Neural cell (in vitro differentiated cells): ENCODE measurements at regions not wholly inside any gene's neighbourhood (a gene's known extent, or its start where the extent isn't known, plus 50 kb on each side); places are given as distances from the start of the nearest gene placed in this dataset.

Experiments
- H2AFZ ChIP-seq: fragments of 200-600, 300-800 bp; sonication (generic), shearing (Covaris generic); 2 replicates; pipeline ENCODE4 v1.6.0; 2014; ENCODE audit warnings: low read depth, mild to moderate bottlenecking, antibody characterized with exemption, low read length, moderate library complexity
- H3F3A ChIP-seq: fragments of 200-600 bp; shearing (Covaris generic); 2 replicates; pipeline ENCODE4 v1.6.1; 2016; ENCODE audit warnings: mild to moderate bottlenecking, moderate library complexity, mixed read lengths, antibody characterized with exemption, low read length; ENCODE audit not compliant: insufficient read depth, poor library complexity, severe bottlenecking
- H3K27ac ChIP-seq: fragments of 200-600, 300-800 bp; sonication (generic), shearing (Covaris generic); 2 replicates; pipeline ENCODE4 v1.5.1; 2014; ENCODE audit warnings: mild to moderate bottlenecking, low read length, moderate library complexity
- H3K27me3 ChIP-seq: fragments of 300-800, 200-600 bp; sonication (generic), shearing (Covaris generic); 2 replicates; pipeline ENCODE4 v1.6.0; 2014; ENCODE audit warnings: mild to moderate bottlenecking, low read depth, low read length, moderate library complexity; ENCODE audit not compliant: insufficient read depth
- H3K36me3 ChIP-seq: fragments of 300-800, 200-600 bp; sonication (generic), shearing (Covaris generic); 2 replicates; pipeline ENCODE4 v1.5.1; 2014; ENCODE audit warnings: mild to moderate bottlenecking, antibody characterized with exemption, low read length, moderate library complexity; ENCODE audit not compliant: insufficient read depth
- H3K4me2 ChIP-seq: fragments of 300-800, 200-600 bp; sonication (generic), shearing (Covaris generic); 2 replicates; pipeline ENCODE4 v1.6.0; 2014; ENCODE audit warnings: mild to moderate bottlenecking, low read length
- H3K4me3 ChIP-seq: fragments of 300-800, 200-600 bp; sonication (generic), shearing (Covaris generic); 2 replicates; pipeline ENCODE4 v1.5.1; 2014; ENCODE audit warnings: mild to moderate bottlenecking, low read length, moderate library complexity
- H3K79me2 ChIP-seq: fragments of 200-600 bp; shearing (Covaris generic); replicated peaks from 2 replicates; pipeline ENCODE4 v1.6.0; 2014; ENCODE audit warnings: mild to moderate bottlenecking, low read length, moderate library complexity; ENCODE audit not compliant: insufficient read depth
- H3K9ac ChIP-seq: fragments of 300-800, 200-600 bp; sonication (generic), shearing (Covaris generic); 2 replicates; pipeline ENCODE4 v1.6.1; 2016; ENCODE audit warnings: mild to moderate bottlenecking, low read length, mixed read lengths
- H3K9me2 ChIP-seq: fragments of 200-600 bp; shearing (Covaris generic); 2 replicates; pipeline ENCODE4 v1.6.1; 2016; ENCODE audit warnings: mild to moderate bottlenecking, low read length, mixed read lengths; ENCODE audit not compliant: insufficient read depth
- H3K9me3 ChIP-seq: fragments of 200-600, 300-800 bp; sonication (generic), shearing (Covaris generic); 2 replicates; pipeline ENCODE4 v1.6.1; 2016; ENCODE audit warnings: mild to moderate bottlenecking, mixed run types, low read length, moderate library complexity, mixed read lengths
- H4K20me1 ChIP-seq: fragments of 200-600 bp; shearing (Covaris generic); 2 replicates; pipeline ENCODE4 v1.6.1; 2016; ENCODE audit warnings: mild to moderate bottlenecking, mixed run types; ENCODE audit not compliant: insufficient read depth
- EP300 ChIP-seq: fragments of 450-650 bp; conservative IDR thresholded peaks from 2 replicates; pipeline ENCODE4 v1.6.1; 2014; ENCODE audit warnings: antibody characterized with exemption, mild to moderate bottlenecking, moderate library complexity; ENCODE audit not compliant: poor library complexity, severe bottlenecking
- EZH2 ChIP-seq: fragments of 200-600, 300-800 bp; shearing (Covaris generic), sonication (generic); IDR thresholded peaks from 2 replicates; pipeline ENCODE4 v1.6.1; 2014; ENCODE audit warnings: antibody characterized with exemption, low read length, borderline replicate concordance, mild to moderate bottlenecking; ENCODE audit not compliant: insufficient read depth, poor library complexity, severe bottlenecking
- MXI1 ChIP-seq: fragments of 450-650 bp; conservative IDR thresholded peaks from 2 replicates; pipeline ENCODE4 v1.6.1; 2014; ENCODE audit warnings: antibody characterized with exemption, mild to moderate bottlenecking; ENCODE audit not compliant: poor library complexity, severe bottlenecking
- POLR2AphosphoS5 ChIP-seq: IDR thresholded peaks from 2 replicates; pipeline ENCODE4 v1.6.1; 2012
- RAD21 ChIP-seq: fragments of 450-650 bp; conservative IDR thresholded peaks from 2 replicates; pipeline ENCODE4 v1.6.1; 2014; ENCODE audit warnings: antibody characterized with exemption, mild to moderate bottlenecking, moderate library complexity
- SMC3 ChIP-seq: fragments of 450-650 bp; conservative IDR thresholded peaks from 2 replicates; pipeline ENCODE4 v1.6.1; 2014; ENCODE audit warnings: antibody characterized with exemption, mild to moderate bottlenecking, moderate library complexity; ENCODE audit not compliant: poor library complexity
- TAF1 ChIP-seq: IDR thresholded peaks from 2 replicates; pipeline ENCODE4 v1.6.1; 2012; ENCODE audit warnings: low read depth
- TF ChIP-seq, protein P1 (sequence below): fragments of 450-650 bp; IDR thresholded peaks from 2 replicates; pipeline ENCODE4 v1.5.1; 2014; ENCODE audit warnings: antibody characterized with exemption, mild to moderate bottlenecking, moderate library complexity; ENCODE audit not compliant: poor library complexity, severe bottlenecking
- TF ChIP-seq, protein P2 (sequence below): IDR thresholded peaks from 2 replicates; pipeline ENCODE4 v1.6.1; 2012; ENCODE audit warnings: borderline replicate concordance

DNA sequence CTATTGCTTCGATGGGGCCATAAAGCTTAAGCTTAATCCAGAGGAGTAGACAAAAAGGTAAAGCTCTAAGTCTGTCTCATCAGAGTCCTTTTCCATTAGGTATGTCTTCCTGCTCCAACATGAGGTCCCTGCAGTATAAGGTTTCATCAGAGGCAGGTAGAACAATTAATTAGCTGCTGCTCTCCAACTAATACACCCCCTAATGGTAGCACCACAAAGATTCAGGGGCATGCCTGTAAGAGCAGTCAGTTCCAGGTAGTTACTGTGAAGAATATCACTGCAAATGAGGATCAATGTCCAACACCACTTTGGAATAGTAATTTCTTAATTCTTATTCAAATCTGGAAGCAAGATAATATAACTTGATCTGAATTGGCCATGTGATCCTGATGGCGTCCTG, 160.3 kb upstream of the ESRRG start:
- TF ChIP-seq, protein P1, sequence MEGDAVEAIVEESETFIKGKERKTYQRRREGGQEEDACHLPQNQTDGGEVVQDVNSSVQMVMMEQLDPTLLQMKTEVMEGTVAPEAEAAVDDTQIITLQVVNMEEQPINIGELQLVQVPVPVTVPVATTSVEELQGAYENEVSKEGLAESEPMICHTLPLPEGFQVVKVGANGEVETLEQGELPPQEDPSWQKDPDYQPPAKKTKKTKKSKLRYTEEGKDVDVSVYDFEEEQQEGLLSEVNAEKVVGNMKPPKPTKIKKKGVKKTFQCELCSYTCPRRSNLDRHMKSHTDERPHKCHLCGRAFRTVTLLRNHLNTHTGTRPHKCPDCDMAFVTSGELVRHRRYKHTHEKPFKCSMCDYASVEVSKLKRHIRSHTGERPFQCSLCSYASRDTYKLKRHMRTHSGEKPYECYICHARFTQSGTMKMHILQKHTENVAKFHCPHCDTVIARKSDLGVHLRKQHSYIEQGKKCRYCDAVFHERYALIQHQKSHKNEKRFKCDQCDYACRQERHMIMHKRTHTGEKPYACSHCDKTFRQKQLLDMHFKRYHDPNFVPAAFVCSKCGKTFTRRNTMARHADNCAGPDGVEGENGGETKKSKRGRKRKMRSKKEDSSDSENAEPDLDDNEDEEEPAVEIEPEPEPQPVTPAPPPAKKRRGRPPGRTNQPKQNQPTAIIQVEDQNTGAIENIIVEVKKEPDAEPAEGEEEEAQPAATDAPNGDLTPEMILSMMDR = no peak
- TF ChIP-seq TAF1 (no peak), EP300 (no peak), SMC3 (no peak), MXI1 (no peak), POLR2AphosphoS5 (no peak), RAD21 (no peak), EZH2 (no peak)
- TF ChIP-seq, protein P2, sequence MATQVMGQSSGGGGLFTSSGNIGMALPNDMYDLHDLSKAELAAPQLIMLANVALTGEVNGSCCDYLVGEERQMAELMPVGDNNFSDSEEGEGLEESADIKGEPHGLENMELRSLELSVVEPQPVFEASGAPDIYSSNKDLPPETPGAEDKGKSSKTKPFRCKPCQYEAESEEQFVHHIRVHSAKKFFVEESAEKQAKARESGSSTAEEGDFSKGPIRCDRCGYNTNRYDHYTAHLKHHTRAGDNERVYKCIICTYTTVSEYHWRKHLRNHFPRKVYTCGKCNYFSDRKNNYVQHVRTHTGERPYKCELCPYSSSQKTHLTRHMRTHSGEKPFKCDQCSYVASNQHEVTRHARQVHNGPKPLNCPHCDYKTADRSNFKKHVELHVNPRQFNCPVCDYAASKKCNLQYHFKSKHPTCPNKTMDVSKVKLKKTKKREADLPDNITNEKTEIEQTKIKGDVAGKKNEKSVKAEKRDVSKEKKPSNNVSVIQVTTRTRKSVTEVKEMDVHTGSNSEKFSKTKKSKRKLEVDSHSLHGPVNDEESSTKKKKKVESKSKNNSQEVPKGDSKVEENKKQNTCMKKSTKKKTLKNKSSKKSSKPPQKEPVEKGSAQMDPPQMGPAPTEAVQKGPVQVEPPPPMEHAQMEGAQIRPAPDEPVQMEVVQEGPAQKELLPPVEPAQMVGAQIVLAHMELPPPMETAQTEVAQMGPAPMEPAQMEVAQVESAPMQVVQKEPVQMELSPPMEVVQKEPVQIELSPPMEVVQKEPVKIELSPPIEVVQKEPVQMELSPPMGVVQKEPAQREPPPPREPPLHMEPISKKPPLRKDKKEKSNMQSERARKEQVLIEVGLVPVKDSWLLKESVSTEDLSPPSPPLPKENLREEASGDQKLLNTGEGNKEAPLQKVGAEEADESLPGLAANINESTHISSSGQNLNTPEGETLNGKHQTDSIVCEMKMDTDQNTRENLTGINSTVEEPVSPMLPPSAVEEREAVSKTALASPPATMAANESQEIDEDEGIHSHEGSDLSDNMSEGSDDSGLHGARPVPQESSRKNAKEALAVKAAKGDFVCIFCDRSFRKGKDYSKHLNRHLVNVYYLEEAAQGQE = no peak
- no peaks in the 10 kb centered on the region for H3K9me2 ChIP-seq
- no peaks in the 10 kb centered on the region for H3K9me3 ChIP-seq
- no peak overlapping the region for H3K27ac ChIP-seq
- H4K20me1 ChIP-seq = no peaks in the 10 kb centered on the region
- H3K9ac ChIP-seq = no peak overlapping the region
- no peaks in the 10 kb centered on the region for H3K79me2 ChIP-seq
- no peak overlapping the region for H3K4me3 ChIP-seq
- H3K36me3 ChIP-seq = no peaks in the 10 kb centered on the region
- H3K4me2 ChIP-seq = no peak overlapping the region
- H3K27me3 ChIP-seq = no peaks in the 10 kb centered on the region
- H3F3A ChIP-seq = no peaks in the 10 kb centered on the region
- H2AFZ ChIP-seq = no peak overlapping the region

DNA sequence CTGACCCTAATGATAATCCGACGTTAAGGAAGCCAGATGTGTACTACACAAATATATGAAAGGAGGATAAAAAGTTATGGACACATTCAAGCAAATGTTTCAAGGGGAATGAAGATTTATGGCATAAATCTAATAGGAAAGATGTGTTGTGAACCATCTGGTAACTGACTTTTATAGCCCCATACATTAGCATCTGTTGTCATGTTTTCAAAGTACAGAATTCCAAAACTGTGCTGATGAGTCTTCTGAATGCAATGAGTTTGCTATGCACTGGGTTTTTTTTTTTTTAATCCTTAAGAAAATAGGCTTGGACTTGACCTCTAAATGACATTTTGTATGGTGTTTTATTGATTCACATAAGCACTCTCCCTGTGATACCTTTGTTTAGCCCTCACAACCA, 158.5 kb upstream of the ESRRG start:
- Histone ChIP-seq H4K20me1 (no peaks in the 10 kb centered on the region), H3K4me2 (no peak overlapping the region)

More for the DNA sequence above, 158.5 kb upstream of the ESRRG start:
- no peak overlapping the region for H2AFZ ChIP-seq
- no peaks in the 10 kb centered on the region for H3K9me2 ChIP-seq
- H3F3A ChIP-seq = no peaks in the 10 kb centered on the region
- H3K27me3 ChIP-seq = no peaks in the 10 kb centered on the region
- H3K9ac ChIP-seq = no peak overlapping the region
- no peaks in the 10 kb centered on the region for H3K9me3 ChIP-seq
- no peaks in the 10 kb centered on the region for H3K79me2 ChIP-seq
- H3K4me3 ChIP-seq = no peak overlapping the region
- no peaks in the 10 kb centered on the region for H3K36me3 ChIP-seq
- no peak overlapping the region for H3K27ac ChIP-seq
- TF ChIP-seq, protein P1 = no peak
- TF ChIP-seq EZH2 = no peak
- no peak for TF ChIP-seq TAF1
- TF ChIP-seq POLR2AphosphoS5 = no peak
- TF ChIP-seq, protein P2 = no peak
- no peak for TF ChIP-seq RAD21
- no peak for TF ChIP-seq SMC3
- TF ChIP-seq EP300 = no peak
- TF ChIP-seq MXI1 = no peak
